HEK293T (cell line): ENCODE measurements at regions not wholly inside any gene's neighbourhood (a gene's known extent, or its start where the extent isn't known, plus 50 kb on each side); places are given as distances from the start of the nearest gene placed in this dataset.

ENCODE experiments used
- BHLHE40 ChIP-seq: fragments of 450-650 bp; IDR thresholded peaks from 2 replicates; pipeline ENCODE4 v1.6.1; 2016; ENCODE audit warnings: mild to moderate bottlenecking, moderate library complexity, borderline replicate concordance
- FOXA1 ChIP-seq: fragments of 450-650 bp; IDR thresholded peaks from 2 replicates; pipeline ENCODE4 v1.6.1; 2016; ENCODE audit warnings: mild to moderate bottlenecking
- FOXK2 ChIP-seq: fragments of 450-650 bp; IDR thresholded peaks from 2 replicates; pipeline ENCODE4 v1.6.1; 2016; ENCODE audit warnings: mild to moderate bottlenecking
- NFRKB ChIP-seq: fragments of 450-650 bp; IDR thresholded peaks from 2 replicates; pipeline ENCODE4 v1.6.1; 2016; ENCODE audit warnings: mild to moderate bottlenecking, moderate library complexity
- PKNOX1 ChIP-seq: fragments of 450-650 bp; IDR thresholded peaks from 2 replicates; pipeline ENCODE4 v1.6.1; 2016
- ZNF384 ChIP-seq: fragments of 450-650 bp; IDR thresholded peaks from 2 replicates; pipeline ENCODE4 v1.6.1; 2016

- no peak for TF ChIP-seq PKNOX1
- TF ChIP-seq BHLHE40, result no peak
- TF ChIP-seq FOXA1, result no peak
- TF ChIP-seq FOXK2, result no peak
- TF ChIP-seq ZNF384, result no peak
- TF ChIP-seq NFRKB, result no peak
Measured at GRCh38 chr15:36130641-36131310, 448.6 kb upstream of the CDIN1 start.
